Neural crest cell (in vitro differentiated cells): ENCODE measurements at regions not wholly inside any gene's neighbourhood (a gene's known extent, or its start where the extent isn't known, plus 50 kb on each side); places are given as distances from the start of the nearest gene placed in this dataset.

ENCODE experiments used
- DNase-seq: peaks from one replicate; pipeline ENCODE4 v3.0.0; 2021; ENCODE audit warnings: low read depth, mixed read lengths, low spot score
- H3K27ac Mint-ChIP-seq: one replicate; pipeline ENCODE4 v1.8.0; 2021; ENCODE audit warnings: mild to moderate bottlenecking, mixed read lengths; ENCODE audit not compliant: unreplicated experiment
- H3K27me3 Mint-ChIP-seq: 2 replicates; pipeline ENCODE4 v1.8.0; 2021; ENCODE audit warnings: low read depth, mild to moderate bottlenecking, mixed read lengths
- H3K36me3 Mint-ChIP-seq: 2 replicates; pipeline ENCODE4 v1.8.0; 2021; ENCODE audit warnings: low read depth, mild to moderate bottlenecking, mixed read lengths
- H3K4me1 Mint-ChIP-seq: 2 replicates; pipeline ENCODE4 v1.8.0; 2021; ENCODE audit warnings: mixed read lengths
- H3K4me3 Mint-ChIP-seq: one replicate; pipeline ENCODE4 v1.8.0; 2021; ENCODE audit warnings: mild to moderate bottlenecking, mixed read lengths
- H3K9me3 Mint-ChIP-seq: 2 replicates; pipeline ENCODE4 v1.8.0; 2021; ENCODE audit warnings: mixed read lengths
- TF ChIP-seq, protein P1 (sequence below): fragments of 200-600 bp; sonication (generic); conservative IDR thresholded peaks from 2 replicates; pipeline ENCODE4 v1.5.0; 2021; ENCODE audit warnings: antibody characterized with exemption, mild to moderate bottlenecking

DNA sequence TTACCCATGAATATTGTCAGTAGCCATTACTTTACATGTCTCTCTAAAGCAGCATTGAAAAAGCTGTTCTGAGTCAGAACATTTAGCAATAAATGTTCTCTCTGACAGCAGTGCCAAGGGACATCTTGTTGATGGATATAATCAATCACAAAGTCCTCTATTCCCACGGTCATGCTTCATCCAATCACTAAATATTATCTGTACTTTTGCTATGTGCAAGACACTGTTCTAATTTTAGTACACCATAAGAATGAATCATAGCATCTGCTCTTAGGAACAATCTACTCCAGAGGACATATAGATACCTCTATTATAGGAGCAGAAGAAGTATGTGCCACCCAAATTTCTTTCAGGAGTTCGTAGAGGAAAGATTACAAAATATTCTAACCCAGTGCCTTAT, 142.5 kb upstream of the MBNL1 start:
- H3K27ac Mint-ChIP-seq, result no peak overlapping the region
- no peaks in the 10 kb centered on the region for H3K9me3 Mint-ChIP-seq
- H3K4me3 Mint-ChIP-seq, result no peak overlapping the region

DNA sequence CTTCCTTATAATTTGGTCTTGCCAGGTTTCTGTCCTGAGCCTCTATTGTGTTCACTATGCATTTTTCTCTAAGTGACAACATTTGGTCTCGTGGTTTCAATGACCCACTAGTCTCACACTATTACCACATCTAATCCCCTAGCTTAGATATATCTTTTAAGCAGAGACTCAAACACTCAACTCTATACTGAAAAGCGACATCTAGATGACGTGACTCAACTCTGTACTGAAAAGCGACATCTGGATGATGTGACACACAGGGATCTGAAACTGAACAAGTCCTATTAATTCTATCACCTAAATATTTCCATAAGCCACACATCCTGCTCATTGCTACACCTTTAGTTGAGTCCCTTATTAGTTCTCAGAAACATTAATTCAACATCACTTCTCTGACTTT, 141.7 kb upstream of the MBNL1 start:
- Mint-ChIP-seq H3K9me3 (no peaks in the 10 kb centered on the region), H3K4me1 (no peaks in the 10 kb centered on the region), H3K4me3 (no peak overlapping the region), H3K36me3 (no peaks in the 10 kb centered on the region), H3K27me3 (no peaks in the 10 kb centered on the region), H3K27ac (no peak overlapping the region)
- TF ChIP-seq, protein P1, sequence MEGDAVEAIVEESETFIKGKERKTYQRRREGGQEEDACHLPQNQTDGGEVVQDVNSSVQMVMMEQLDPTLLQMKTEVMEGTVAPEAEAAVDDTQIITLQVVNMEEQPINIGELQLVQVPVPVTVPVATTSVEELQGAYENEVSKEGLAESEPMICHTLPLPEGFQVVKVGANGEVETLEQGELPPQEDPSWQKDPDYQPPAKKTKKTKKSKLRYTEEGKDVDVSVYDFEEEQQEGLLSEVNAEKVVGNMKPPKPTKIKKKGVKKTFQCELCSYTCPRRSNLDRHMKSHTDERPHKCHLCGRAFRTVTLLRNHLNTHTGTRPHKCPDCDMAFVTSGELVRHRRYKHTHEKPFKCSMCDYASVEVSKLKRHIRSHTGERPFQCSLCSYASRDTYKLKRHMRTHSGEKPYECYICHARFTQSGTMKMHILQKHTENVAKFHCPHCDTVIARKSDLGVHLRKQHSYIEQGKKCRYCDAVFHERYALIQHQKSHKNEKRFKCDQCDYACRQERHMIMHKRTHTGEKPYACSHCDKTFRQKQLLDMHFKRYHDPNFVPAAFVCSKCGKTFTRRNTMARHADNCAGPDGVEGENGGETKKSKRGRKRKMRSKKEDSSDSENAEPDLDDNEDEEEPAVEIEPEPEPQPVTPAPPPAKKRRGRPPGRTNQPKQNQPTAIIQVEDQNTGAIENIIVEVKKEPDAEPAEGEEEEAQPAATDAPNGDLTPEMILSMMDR, result no peak
- DNase-seq, result no peak

More for the DNA sequence above, 142.5 kb upstream of the MBNL1 start:
- no peak for DNase-seq
- H3K27me3 Mint-ChIP-seq, result no peaks in the 10 kb centered on the region
- TF ChIP-seq, protein P1, result no peak
- H3K36me3 Mint-ChIP-seq, result no peaks in the 10 kb centered on the region
- H3K4me1 Mint-ChIP-seq, result no peaks in the 10 kb centered on the region

DNA sequence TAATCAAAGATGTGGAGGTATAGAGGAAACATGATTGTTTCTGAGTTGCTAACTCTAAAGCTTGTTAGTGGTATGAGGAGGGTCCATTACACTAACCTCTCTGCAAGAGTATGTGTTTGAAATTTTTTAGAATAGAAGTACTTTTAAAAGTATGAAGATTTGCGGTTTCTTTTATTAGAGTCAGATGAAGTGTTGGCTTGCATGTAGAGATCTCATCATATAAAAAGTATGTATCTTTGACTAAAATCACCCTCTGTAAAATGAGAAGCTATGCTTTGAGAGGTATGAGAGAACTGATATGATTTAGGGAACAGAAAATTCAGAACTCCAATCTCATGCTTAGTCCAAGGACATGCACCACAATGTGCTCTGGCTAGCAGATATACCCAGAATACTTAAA, 140.4 kb upstream of the MBNL1 start:
- Mint-ChIP-seq H3K36me3 (no peaks in the 10 kb centered on the region), H3K27me3 (no peaks in the 10 kb centered on the region), H3K27ac (no peak overlapping the region), H3K4me1 (no peaks in the 10 kb centered on the region), H3K4me3 (no peak overlapping the region), H3K9me3 (no peaks in the 10 kb centered on the region)
- TF ChIP-seq, protein P1, result no peak
- DNase-seq, result no peak

DNA sequence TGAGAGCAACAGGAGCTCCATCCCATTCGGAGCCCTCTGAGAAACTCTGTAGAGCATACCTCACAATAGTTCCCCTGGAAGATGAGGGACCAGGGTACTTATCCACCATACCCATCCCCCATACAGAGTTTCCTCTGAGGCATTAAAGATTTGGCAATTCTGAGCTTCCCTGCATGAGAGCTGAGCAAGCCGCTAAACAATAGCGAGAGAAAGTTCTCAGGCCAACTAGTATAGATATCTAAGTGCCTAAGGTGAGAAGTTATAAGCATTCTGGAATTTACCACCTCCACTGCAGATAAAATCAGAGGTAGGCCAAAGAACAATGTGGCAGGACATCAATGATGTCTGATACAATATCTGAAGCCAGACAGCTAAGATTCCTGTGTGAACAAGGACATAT, 129.1 kb upstream of the MBNL1 start:
- no peak overlapping the region for H3K4me3 Mint-ChIP-seq
- H3K9me3 Mint-ChIP-seq, result peaks cover 3% of the 10 kb centered on the region
- no peaks in the 10 kb centered on the region for H3K4me1 Mint-ChIP-seq
- no peaks in the 10 kb centered on the region for H3K36me3 Mint-ChIP-seq
- DNase-seq, result no peak
- no peak overlapping the region for H3K27ac Mint-ChIP-seq
- H3K27me3 Mint-ChIP-seq, result no peaks in the 10 kb centered on the region
- TF ChIP-seq, protein P1, result no peak

DNA sequence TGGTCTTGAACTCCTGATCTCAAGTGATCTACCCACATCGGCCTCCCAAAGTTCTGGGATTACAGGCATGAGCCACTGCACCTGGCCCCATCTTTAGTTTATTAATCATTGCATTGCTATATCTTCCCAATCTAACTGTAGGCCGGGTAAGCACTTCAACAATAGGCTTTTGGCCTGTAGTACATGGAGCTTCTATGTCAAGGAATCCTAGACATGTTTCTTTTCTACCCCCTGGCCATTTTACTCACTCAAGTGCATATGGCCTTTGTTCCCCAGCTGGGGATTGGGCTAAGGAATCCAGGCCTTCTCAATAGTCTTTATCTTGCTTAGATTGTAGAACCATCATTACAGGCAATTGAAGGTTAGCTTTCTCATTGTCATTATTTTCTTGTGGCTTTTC, 122.3 kb upstream of the MBNL1 start:
- no peaks in the 10 kb centered on the region for H3K27me3 Mint-ChIP-seq
- H3K4me3 Mint-ChIP-seq, result no peak overlapping the region
- no peak overlapping the region for H3K27ac Mint-ChIP-seq
- H3K4me1 Mint-ChIP-seq, result no peaks in the 10 kb centered on the region
- no peak for DNase-seq
- TF ChIP-seq, protein P1, result no peak
- H3K36me3 Mint-ChIP-seq, result no peaks in the 10 kb centered on the region
- no peaks in the 10 kb centered on the region for H3K9me3 Mint-ChIP-seq

DNA sequence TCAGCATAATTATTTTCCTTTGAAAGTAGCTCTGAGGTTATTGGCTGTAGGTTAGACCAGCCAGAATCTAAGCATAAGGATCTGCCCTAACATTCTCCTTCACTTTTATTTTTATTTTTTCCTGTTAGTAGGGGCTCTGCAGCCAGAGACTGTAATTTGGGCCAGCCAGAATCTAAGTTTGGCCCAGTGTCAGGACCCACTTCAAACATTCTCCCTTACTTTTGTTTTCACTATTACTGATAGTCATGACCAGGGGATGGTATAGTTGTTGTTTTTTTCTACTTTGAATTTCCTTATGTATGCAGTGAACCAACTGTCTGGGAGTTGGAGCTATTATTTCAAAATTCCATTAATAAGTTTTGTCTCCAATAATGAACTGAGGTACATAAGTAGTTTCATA, 121.0 kb upstream of the MBNL1 start:
- Mint-ChIP-seq H3K4me1 (no peaks in the 10 kb centered on the region), H3K27me3 (no peaks in the 10 kb centered on the region), H3K27ac (no peak overlapping the region), H3K36me3 (no peaks in the 10 kb centered on the region), H3K9me3 (no peaks in the 10 kb centered on the region), H3K4me3 (no peak overlapping the region)
- DNase-seq, result no peak
- TF ChIP-seq, protein P1, result no peak
